Stimulated activated CD8-positive, alpha-beta memory T cell treated with anti-CD3 and anti-CD28 coated beads, Interleukin-7, amount 100 ng/mL, for 48 hours (primary cell): ENCODE measurements at regions not wholly inside any gene's neighbourhood (a gene's known extent, or its start where the extent isn't known, plus 50 kb on each side); places are given as distances from the start of the nearest gene placed in this dataset.
"Not testable (repeated sequence)": the region's sequence is repeated elsewhere in the genome, so short reads cannot be mapped to it uniquely, and the experiment has no call there.

Experiments
- DNase-seq, 2 donors: peaks; one replicate each; pipeline ENCODE4 v3.0.0-alpha.2; 2020; ENCODE audit warnings: low read depth in 1 of 2; ENCODE audit errors: extremely low read depth in 1 of 2

- no peak for DNase-seq
Measured at GRCh38 chr6:122214605-122215318, 184.7 kb upstream of the HSF2 start.

DNA sequence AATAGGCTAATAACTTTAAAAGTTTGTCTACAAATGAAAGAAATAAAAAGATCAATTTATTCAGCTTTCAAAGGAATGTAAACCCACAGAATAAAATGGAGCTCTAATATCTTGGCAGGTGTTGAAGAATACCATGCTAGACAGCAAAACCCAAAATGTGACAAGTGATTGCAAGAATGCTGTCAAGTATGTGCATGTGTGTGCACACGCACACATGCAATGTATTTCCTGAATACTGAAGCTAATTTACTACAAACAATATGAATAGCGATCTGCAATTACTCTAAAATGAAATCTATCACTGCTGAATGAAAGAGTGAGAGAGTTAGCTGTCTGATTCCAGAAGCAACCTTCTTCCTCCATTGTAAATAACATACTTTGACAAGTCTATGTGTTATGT lies 179.2 kb upstream of the HSF2 start:
- no peak for DNase-seq

- DNase-seq: no peak
Measured at GRCh38 chr6:122222761-122223160, 176.7 kb upstream of the HSF2 start.

DNA sequence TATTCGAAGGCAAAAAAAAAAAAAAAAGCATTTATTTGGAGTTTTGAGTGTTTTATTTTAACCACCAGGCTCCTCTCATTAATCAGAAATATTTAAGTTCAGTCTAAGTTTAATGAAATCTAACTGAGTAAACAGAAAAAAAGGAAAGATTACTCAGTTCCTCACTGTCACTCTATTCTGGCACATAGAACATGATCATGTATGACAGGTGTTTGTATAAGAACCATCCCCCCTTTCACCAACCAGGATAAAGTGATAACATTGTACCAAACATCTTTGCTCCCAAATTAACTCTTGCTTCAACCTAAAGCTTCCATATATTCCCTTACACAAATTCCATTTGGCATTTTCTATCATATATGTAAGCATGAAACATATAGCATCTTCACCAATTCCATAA lies 176.2 kb upstream of the HSF2 start:
- no peak for DNase-seq

DNA sequence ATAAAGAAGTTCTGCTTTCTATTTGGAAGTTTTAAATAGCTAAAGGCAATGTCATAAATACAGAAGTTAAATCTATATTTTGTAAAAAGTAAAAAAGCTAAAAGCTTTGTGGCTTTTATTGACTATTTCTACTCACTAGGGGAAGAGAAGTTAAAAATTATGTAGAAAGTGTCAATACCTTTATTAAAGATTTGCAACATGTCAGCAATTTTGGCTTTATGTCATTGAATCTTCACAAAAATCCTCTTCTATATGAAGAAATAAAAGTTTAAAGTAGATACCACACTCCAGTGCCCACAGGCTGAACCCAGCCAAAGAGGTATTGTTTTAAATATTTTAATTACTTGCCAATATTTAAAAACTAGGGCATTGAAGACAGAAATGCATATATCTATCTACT lies 160.6 kb upstream of the HSF2 start:
- no peak for DNase-seq

GRCh38 chr6:122246906-122247658 lies 152.4 kb upstream of the HSF2 start:
- no peak for DNase-seq

DNA sequence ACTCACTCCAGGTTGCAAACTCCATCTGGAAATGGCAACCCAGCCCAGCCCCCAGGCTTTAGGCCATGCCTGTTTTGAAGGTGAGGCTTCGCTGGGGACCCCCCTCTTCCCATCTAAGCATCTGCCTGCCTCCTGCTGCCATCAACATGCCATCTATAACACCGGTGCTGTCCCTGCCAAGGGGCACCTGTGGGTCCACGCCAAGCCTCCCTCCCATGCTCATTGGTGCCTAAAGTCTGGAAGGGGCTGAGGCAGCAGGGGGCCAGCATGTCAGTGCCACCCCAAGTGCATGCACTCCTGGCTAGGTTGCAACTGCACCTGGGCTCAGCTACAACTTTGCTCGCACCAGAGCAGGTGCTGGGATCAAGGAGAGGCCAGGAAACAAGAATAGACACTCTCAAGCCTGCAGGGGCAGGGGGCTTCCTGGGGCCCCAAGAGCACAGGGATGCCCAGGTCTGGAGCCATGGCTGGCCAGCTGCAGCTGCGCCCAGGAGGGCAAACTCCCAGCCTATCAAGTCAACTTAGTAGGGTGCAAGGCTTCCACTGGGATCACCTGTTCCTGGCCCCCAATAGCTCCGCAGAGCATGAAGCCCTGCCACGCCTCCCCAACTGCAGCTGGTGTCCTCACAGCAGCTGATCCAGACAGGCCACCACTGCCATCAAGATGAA lies 151.3 kb upstream of the HSF2 start:
- DNase-seq: no peak

- no peak for DNase-seq
Measured at GRCh38 chr6:122248844-122249243, 150.6 kb upstream of the HSF2 start.

DNA sequence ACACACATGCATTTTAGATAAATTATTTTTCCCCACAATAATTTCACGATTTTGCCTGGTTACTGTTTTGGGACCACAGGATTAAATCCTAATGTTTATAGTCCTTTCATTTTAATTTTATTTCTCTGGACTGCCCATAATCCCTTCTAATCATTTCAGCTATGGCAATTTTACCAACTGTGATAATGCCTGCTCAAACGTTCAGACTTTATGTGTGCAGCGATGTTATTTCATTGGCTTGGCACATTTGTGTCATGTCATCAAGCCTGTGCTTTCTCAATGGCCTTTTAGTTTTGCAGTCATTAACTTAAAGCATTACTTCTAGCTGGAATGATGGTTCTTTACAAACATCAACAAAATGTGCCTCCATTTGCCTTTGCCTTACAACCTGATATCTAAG lies 140.6 kb upstream of the HSF2 start:
- DNase-seq: no peak

GRCh38 chr6:122264557-122264956 lies 134.9 kb upstream of the HSF2 start:
- DNase-seq: no peak

DNA sequence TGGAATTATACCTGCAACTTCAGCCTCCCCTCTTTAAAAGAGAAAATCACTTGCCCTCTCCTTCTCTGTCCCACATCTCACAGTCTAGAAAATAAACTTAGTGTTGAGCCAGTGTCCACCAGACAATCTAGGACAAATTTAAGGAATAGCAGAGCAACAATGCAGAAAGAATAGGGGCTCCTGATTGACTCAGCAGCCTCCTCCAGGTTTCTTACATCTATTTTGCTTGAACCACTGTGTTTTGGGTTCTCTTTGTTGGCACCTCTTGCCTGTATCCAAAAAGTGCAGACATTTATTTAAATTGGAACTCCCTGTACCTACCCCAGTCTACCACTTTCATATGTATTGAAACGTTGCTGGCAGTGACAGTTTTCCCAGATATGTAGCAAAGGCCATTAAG lies 133.7 kb upstream of the HSF2 start:
- DNase-seq: no peak

GRCh38 chr6:122268394-122268793 lies 131.1 kb upstream of the HSF2 start:
- DNase-seq: no peak

GRCh38 chr6:122276637-122277036 lies 122.8 kb upstream of the HSF2 start:
- no peak for DNase-seq

- not testable (repeated sequence) for DNase-seq
Measured at GRCh38 chr6:122280105-122281021, 119.1 kb upstream of the HSF2 start.

DNA sequence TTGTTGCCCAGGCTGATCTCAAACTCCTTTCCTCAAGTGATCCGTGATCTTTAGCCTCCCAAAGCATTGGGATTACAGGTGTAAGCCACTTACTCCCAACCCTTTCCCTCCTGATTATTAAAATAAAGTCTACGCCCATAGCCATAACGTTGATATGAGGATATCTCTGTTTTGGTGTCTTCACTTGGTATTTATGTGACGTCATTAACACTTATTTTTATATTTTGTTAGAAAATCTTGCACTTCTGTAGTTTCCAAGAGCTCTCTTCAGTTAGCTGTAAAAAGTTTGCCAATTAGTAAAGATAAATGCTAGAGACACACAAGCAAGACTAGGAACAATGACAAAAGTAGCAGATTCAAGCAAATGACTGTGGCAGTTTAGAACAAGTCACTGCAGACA lies 115.6 kb upstream of the HSF2 start:
- no peak for DNase-seq

DNA sequence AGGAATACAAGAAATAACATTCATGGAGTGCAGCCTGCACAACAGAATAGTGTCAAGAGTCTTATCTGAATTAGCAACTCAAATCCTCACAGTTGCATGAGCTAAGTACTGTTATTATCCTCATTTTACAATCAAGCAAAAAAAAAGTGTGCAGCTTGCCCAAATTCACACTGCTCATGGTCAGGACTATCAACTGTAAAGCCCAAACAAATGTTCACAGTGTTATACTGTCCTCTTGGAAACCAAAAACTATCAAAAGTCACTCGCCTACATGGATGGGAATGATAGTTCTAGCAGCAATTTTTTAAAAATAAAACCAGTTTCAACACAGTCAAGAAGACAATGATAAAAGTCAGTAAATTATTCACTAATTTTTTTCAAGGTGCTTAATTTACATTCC lies 114.6 kb upstream of the HSF2 start:
- no peak for DNase-seq

GRCh38 chr6:122285292-122285913 lies 114.0 kb upstream of the HSF2 start:
- DNase-seq: no peak

DNA sequence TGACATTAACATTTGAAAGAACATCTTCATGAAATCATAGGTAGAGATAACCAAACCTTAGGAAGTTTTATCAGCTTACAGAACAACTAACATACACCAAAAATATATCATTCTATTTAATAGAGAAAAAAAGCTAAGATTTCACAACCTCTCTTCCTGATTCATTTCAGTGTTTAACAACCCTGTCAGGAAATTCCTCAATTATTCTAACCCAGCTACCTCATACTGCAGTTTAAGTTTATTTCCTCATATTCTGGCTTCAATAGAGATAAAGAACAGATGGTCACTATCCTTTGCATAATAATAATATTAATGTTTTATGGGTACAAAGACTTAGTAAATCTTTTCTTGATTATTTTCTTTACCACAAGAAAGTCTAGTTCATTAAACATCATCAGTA lies 112.9 kb upstream of the HSF2 start:
- no peak for DNase-seq

DNA sequence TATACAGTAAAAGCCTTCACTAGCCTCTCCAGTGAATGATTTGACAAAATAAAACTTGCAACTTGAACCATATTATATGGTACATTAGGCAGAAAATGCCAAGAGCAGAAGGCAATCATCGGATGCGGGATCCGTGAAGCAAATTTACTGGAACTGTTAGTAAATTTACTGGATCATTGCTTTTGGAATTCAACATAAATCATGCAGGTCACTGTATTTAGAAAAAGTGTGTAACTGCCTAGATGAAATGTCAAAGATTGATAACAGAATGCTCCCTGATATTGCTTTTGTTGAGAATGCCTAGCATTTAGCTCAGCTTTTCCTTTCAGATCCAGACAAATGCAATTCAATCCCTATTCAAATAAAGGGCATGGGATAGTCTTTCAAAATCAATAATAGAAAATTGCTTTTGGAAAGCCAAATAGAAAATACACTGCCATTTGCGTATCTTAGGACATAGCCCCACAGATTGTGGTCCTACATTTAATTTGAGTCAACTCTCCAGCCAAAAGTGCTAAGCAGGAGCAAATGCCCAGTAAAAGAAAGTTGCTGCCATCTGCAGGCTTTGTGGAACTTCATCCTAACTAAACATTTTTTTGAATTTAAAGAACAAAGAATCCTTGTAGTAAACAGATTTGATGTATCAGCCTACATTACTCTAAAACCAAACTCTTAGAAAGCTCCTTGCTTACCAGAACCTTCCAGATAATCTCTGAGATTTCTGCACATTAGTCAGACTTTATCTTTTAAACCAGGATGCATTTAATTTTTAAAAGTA lies 109.5 kb upstream of the HSF2 start:
- DNase-seq: no peak

DNA sequence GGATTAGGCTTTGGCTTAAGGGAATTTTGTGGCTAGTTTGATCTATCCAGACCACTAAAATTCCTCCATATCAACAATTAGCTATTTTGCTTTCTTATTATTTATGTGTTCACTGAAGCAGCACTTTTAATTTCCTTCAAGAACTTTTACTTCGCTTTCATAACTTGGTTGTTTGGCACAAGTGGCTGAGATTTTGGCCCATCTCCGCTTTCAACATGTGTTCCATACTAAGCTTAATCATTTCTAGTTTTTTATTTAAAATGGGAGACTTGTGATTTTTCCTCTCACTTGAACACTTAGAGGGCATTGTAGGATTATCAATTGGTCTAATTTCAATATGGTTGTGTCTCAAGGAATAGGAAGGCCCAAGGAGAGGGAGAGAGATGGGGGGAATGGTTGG lies 102.4 kb upstream of the HSF2 start:
- no peak for DNase-seq
